ENCODE measurements at regions not wholly inside any gene's neighbourhood (a gene's known extent, or its start where the extent isn't known, plus 50 kb on each side); places are given as distances from the start of the nearest gene placed in this dataset.

DNA sequence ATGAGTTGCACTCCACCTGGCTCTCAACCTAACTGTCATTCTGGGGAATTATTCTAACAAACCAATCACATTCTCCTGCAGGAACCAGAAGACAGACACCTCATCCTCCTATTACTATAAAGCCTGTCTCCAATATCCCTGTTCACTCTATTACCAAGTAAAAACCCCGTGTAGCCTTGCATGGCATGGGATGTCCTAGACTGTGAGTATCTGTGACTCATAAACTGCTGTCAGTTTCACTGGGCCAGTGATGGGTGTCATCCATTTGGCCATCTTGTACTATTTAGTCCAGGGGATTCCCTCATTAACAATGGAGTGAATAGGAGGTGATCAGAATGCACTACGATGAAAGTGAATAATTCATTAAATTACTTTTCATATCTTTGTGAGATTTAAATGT, 608.7 kb downstream of the DNAJB9 start:
- DNase-seq, result no peak

DNA sequence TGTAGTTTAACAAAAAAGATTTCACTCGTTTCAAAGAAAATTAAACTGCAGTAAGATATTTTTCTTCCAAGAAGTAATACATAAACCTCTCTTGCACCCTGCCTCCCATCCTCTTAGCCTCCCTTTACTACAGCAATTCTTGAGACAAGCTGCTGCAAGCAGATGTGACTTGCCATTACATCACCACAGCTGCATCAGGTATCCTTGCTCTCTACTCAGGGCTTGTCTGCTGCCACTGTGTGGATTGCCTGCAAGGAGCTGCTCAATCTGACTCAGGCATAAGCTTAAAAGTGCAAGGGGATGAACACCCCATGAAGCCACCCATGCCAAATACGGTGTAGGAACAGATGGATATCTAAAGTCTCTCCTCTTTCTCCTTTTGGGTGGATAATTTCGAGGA, 609.9 kb downstream of the DNAJB9 start:
- DNase-seq, result no peak

DNA sequence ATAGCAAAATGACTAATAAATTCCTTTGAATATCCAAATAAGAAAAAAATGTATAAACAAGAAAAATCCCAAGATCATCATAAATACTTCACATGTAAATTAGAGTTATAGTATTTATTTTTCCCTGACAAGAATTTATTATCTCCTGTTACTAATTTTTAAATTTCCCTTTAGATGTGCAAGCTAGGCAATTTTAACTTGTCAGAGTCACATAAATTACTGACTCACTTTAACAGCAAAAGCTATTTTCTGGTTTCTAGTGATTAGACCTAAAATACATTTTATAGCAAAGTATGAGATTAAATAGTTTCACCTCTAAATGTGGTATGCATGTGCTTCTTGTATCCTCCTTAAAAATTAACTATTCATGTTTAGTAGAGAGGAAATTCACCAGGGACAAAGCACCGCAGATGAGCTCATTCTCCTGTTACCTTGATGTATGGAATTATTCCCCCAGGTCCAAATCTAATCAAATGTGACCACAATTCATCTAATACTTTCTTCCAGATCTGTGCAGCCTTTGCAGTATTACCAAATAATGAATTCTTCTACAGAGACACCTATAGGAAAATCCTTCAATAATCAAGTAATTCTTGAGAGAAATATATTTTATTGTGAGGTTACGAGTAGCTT, 621.2 kb downstream of the DNAJB9 start:
- DNase-seq, result no peak

GRCh38 chr7:109206196-109206595, 636.5 kb downstream of the DNAJB9 start:
- DNase-seq, result no peak

GRCh38 chr7:109213081-109213480, 643.4 kb downstream of the DNAJB9 start:
- no peak for DNase-seq

GRCh38 chr7:109215341-109215740, 645.7 kb downstream of the DNAJB9 start:
- no peak for DNase-seq

DNA sequence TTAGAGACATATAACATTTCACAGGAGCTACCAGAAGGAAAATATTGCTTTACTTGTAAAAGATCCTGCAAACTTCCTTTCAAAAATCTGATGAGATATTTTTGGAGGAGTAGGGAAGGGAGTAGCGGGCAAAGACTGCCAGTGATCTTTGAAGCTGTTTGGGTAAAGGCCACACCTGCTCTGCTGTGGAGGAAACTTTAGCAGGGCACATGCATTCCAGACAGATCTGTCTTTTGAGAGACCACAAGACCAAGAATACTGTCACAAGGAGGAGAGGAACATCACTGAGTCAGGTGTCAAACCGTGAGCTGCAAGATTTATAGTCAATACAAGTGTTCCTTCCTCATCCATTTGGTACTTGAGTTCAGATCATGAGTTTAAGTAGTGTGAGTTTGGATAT, 654.4 kb downstream of the DNAJB9 start:
- DNase-seq, result no peak

- no peak for DNase-seq
Measured at GRCh38 chr7:109226699-109227098, 657.0 kb downstream of the DNAJB9 start.

GRCh38 chr7:109235316-109235715, 665.6 kb downstream of the DNAJB9 start:
- no peak for DNase-seq

DNA sequence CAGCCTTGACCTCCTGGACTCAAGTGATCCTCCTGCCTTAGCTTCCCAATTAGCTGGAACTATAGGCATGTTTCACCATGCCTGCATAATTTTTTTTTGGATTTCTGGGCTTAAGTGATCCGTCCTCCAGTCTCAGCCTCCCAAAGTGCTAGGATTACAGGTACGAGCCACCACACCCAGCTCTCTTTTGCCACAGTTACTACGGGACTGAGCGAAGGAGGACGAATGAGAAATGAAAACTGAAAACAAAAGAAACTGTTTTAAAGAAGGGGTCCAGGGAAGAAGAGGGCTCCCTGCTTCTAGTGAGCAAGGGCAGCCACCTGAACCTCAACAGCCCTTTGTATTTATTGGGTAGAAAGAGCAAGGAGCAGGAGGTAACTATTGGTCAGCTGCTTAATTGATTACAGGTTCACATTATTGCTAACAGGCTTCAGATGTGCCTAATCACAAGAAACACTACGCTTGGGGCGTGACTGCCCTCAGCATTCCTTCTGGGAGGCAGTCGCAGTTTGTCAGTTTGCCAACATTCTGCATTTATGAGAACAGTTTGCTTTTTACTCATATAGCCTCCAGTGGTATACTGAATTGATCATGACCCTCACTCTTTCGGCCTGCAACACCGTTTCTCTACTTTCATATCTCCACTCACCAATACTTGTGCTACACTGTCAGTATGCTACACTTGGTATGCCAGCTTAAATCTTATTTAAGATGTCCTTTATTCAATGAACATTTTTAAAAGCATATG, 676.8 kb downstream of the DNAJB9 start:
- no peak for DNase-seq

DNA sequence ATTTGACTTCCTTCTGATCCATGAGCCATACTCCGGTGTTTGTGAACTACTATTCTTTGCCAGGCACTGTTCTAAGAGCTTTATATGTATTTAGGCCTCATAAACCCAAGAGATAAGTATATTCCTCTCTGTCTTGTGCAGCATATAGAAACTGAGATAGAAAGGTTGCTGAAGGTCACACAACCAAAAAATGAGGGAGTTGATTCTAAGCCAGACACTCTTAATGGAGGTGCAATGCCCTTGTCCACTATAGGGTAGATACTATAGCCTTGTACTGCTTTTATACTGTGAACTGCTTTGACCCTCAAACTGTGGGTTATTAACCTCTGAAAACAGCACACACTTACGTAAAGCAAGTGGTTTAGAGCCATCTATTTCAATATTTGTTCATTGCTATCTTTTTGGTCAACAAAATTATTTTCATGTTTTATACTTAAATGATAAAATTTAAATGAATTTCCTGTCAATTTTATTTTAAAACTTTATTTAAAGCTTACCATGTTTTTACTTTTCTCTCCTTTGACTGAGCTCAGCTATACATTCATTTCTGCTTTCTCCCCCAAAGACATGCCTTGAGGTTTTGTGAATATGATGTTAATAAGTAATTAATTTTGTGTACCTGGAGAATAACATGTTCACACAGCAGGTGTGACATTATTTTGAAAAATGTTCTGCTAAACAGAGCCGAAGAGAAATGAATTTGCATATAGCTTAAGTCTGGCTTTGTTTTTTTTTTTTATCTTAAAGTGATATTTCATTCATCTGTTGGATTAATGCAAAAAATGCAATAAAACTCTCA, 687.3 kb downstream of the DNAJB9 start:
- no peak for DNase-seq

GRCh38 chr7:109259151-109259550, 689.5 kb downstream of the DNAJB9 start:
- no peak for DNase-seq

DNA sequence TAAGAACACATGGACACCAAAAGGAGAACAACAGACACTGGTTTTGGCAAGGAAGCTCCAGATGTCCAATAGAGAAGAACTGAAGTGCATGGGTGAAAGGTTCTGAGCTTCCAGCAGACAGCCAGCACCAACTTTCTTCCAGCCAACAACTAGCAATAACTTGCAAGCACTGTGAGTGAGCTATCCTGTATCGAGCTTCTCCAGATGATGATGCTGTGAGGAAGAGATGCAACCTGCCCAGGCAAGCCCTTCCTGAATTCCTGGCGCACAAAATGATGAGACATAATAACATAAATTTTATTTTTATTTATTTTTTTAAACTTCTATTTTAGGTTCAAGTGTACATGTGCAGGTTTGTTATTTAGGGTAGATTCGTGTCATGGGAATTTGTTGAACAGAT, 692.1 kb downstream of the DNAJB9 start:
- no peak for DNase-seq

- DNase-seq, result no peak
Measured at GRCh38 chr7:109266610-109267009, 696.9 kb downstream of the DNAJB9 start.

DNA sequence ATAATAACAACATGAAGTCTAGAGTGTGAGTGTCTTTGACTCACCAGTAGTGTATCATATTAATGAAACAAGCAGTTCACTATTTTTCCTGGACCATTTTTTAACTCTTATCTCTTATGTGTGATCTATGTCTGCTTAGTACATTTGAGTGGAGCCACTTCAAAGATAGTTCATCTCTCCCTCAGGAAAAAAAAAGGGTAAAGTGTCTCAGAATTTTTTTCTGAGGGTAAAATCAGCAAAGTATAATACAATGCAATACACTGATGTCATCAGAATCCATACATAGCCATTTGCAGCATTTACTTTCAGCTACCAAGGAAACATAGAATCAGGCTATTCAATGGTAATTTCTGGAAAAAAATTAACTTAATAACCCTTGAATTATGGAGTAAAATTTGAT, 706.7 kb downstream of the DNAJB9 start:
- no peak for DNase-seq

GRCh38 chr7:109282726-109283125, 713.1 kb downstream of the DNAJB9 start:
- DNase-seq, result no peak

DNA sequence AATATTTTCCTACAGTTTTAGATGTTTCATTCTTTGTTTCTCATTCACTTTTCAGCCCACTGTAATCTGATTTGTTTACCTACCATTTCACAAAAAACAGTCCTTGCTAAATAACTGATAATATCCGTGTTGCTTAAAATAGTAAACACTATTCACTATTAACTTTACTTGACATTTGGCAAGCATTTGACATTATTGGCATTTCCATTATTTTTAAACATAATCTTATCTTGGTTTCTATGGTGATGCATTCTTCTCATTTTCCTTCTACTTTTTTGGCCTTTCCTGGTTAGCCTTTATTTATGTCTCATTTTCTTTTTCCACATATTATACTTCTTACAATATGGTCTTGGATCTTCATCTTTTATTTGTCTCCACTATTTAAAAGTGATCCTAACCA, 715.3 kb downstream of the DNAJB9 start:
- DNase-seq, result no peak

GRCh38 chr7:109295158-109295557, 725.5 kb downstream of the DNAJB9 start:
- no peak for DNase-seq

GRCh38 chr7:109308816-109309215, 739.1 kb downstream of the DNAJB9 start:
- DNase-seq, result no peak

DNA sequence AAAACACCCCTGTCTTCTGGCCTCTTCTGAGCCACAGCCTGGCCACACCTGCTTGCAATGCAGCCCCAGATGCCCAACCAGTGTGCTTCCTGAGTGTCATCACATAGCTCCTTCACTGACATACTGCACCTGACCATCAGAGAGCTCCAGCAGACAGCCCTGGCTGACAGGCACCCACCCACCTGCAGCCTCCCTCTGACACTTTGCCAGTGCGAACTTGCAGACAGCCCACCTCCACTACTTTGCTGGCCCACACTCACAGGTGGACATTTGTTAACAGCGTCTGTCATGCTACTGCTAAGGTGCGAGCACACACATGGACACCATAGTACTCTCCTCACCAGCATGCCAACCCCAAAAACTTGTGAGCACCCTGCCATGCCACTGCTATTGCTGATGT, 740.1 kb downstream of the DNAJB9 start:
- DNase-seq, result no peak

GRCh38 chr7:109318136-109318535, 748.5 kb downstream of the DNAJB9 start:
- DNase-seq, result no peak

DNA sequence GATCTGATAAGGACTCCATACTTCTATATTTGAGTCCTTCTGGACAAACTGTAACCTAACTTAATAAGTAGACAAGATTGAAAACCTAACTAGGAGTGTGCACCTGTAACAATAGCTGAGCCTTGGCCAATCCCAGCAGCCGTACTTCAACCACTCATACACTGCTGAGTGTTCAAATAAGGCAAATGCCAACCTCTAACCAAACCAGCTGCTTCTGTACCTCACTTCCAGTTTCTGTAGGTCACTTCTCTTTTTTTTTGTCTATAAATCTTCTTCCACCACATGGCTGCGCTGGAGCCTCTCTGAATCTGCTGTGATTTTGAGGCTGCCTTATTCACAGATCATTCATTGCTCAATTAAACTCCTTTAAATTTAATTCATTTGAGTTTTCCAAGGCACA, 753.2 kb downstream of the DNAJB9 start:
- DNase-seq, result no peak

GRCh38 chr7:109331423-109331822, 761.7 kb downstream of the DNAJB9 start:
- DNase-seq, result no peak

GRCh38 chr7:109335951-109336350, 766.3 kb downstream of the DNAJB9 start:
- no peak for DNase-seq
